CD4-positive, alpha-beta memory T cell (primary cell): ENCODE measurements at regions not wholly inside any gene's neighbourhood (a gene's known extent, or its start where the extent isn't known, plus 50 kb on each side); places are given as distances from the start of the nearest gene placed in this dataset.

Source experiments
- CTCF ChIA-PET: fragments of 350-600 bp; sonication (Branson Sonifier 250); formaldehyde crosslinking; loops from one replicate; lab custom pipeline; 2021; ENCODE audit warnings: inconsistent platforms; ENCODE audit not compliant: partially characterized antibody; lab: Charles Lee
- POLR2A ChIA-PET: fragments of 350-600 bp; sonication (Branson Sonifier 250); formaldehyde crosslinking; loops from one replicate; lab custom pipeline; 2021; ENCODE audit not compliant: partially characterized antibody; lab: Charles Lee
- DNase-seq, 5 donors: peaks; one replicate each; pipeline versions ENCODE4 v3.0.0 to v3.0.0-alpha.2; 2020 to 2022; ENCODE audit warnings: mixed read lengths in 1 of 5
- H3K27ac ChIP-seq: one replicate; pipeline ENCODE4 v1.7.0; 2013; ENCODE audit warnings: low read depth, low read length
- H3K27me3 ChIP-seq: 2 replicates; pipeline ENCODE4 v1.7.0; 2013; ENCODE audit warnings: mild to moderate bottlenecking, low read length, moderate library complexity; ENCODE audit not compliant: insufficient read depth
- H3K36me3 ChIP-seq: 2 replicates; pipeline ENCODE4 v1.7.0; 2013; ENCODE audit warnings: mild to moderate bottlenecking, low read length, moderate library complexity; ENCODE audit not compliant: insufficient read depth
- H3K4me1 ChIP-seq: 2 replicates; pipeline ENCODE4 v1.7.0; 2013; ENCODE audit warnings: mild to moderate bottlenecking, low read length, moderate library complexity; ENCODE audit not compliant: insufficient read depth
- H3K4me3 ChIP-seq, 2 donors: one replicate each; pipeline ENCODE4 v1.7.0; 2013; ENCODE audit warnings: low read length in 2 of 2, mild to moderate bottlenecking in 1 of 2
- H3K9me3 ChIP-seq, 2 donors: one replicate each; pipeline ENCODE4 v1.7.0; 2013; ENCODE audit warnings: low read length in 2 of 2, control low read depth in 1 of 2; ENCODE audit not compliant: control insufficient read depth in 1 of 2
- H3K27ac Mint-ChIP-seq, 7 donors: one replicate each; pipeline ENCODE4 v1.8.0; 2020 to 2021; ENCODE audit warnings: mixed read lengths in 7 of 7, mild to moderate bottlenecking in 6 of 7, inconsistent platforms in 3 of 7, moderate library complexity in 3 of 7
- H3K27me3 Mint-ChIP-seq, 2 donors: one replicate each; pipeline ENCODE4 v1.8.0; 2020 to 2021; ENCODE audit warnings: mixed read lengths in 2 of 2
- H3K36me3 Mint-ChIP-seq, 2 donors: one replicate each; pipeline ENCODE4 v1.8.0; 2020 to 2021; ENCODE audit warnings: mixed read lengths in 2 of 2, inconsistent platforms in 1 of 2, mild to moderate bottlenecking in 1 of 2
- H3K4me1 Mint-ChIP-seq, 4 donors: one replicate each; pipeline ENCODE4 v1.8.0; 2020 to 2021; ENCODE audit warnings: mixed read lengths in 4 of 4, mild to moderate bottlenecking in 1 of 4
- H3K4me3 Mint-ChIP-seq, 8 donors: one replicate each; pipeline ENCODE4 v1.8.0; 2020 to 2021; ENCODE audit warnings: mixed read lengths in 8 of 8, mild to moderate bottlenecking in 7 of 8, moderate library complexity in 6 of 8, inconsistent platforms in 3 of 8
- H3K9me3 Mint-ChIP-seq, 8 donors: one replicate each; pipeline ENCODE4 v1.8.0; 2020 to 2021; ENCODE audit warnings: mixed read lengths in 8 of 8, mild to moderate bottlenecking in 5 of 8, inconsistent platforms in 3 of 8, moderate library complexity in 1 of 8
- intact Hi-C: fragments of 100-400 bp; cut with micrococcal nuclease; formaldehyde crosslinking; loops from one replicate; pipeline ENCODE4 v1.15.1; 2023

DNA sequence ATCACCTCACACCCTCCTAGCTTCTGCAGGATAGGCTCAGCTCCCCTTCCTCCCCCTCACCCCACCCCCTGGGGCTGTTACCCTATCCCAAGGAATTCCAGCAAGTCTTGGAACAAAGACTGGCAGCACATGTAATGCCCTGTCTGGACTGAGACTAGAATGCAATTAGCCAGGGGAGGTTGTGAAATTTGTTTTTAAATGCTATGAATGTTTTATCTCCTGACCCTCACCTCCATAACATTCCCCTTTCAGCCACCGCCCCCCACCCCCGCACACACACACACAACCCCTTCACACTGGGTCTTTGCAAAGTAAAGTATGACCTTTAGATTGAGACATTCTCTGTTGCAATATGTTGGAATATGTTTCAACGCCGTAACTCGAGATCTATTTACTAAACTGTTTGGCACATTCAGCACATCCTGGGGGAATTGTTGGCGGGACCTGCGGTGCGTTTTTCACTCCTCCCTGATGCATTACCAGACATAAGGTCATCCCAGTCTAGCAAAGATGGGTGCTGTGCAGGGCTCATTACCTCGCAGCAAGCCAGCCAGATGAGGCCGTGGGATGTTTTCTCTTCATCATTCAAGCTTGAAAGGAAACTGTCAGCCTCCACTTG is 290.7 kb upstream of the SLC14A2 start:
- ChIA-PET CTCF (no interaction called here), POLR2A (no interaction called here)
- H3K27ac Mint-ChIP-seq = no peak overlapping the region
- H3K36me3 Mint-ChIP-seq = no peaks in the 10 kb centered on the region
- intact Hi-C loops = no loop called here
- H3K4me3 ChIP-seq = no peak overlapping the region
- H3K9me3 ChIP-seq = no peaks in the 10 kb centered on the region
- no peak for DNase-seq
- no peaks in the 10 kb centered on the region for H3K4me1 Mint-ChIP-seq
- H3K27me3 ChIP-seq = no peaks in the 10 kb centered on the region
- H3K27ac ChIP-seq = no peak overlapping the region
- no peaks in the 10 kb centered on the region for H3K4me1 ChIP-seq
- no peaks in the 10 kb centered on the region for H3K36me3 ChIP-seq
- no peaks in the 10 kb centered on the region for H3K9me3 Mint-ChIP-seq
- H3K4me3 Mint-ChIP-seq = no peak overlapping the region
- peaks cover 2 to 5% of the 10 kb centered on the region in 2 donors for H3K27me3 Mint-ChIP-seq

DNA sequence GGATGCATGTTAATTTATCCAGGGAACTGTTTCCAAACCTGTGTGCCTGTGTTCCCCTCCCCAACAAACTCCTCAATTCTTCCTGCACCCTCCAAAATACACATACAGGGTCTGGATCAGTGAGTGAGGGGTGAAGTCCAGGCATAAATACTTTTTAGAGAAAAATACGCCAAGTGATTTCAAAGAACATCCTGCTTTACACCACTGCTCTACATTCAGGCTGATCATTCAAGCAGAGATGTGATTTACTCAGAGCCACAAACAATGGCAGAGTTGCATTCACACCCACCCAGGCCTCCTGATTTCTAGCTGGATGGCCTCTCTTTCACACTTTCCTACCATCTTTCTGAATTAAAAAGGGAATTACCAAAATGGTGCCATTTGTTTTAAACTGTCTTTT is 289.5 kb upstream of the SLC14A2 start:
- H3K4me1 ChIP-seq = no peaks in the 10 kb centered on the region
- Mint-ChIP-seq H3K4me3 (no peak overlapping the region), H3K9me3 (no peaks in the 10 kb centered on the region), H3K4me1 (no peaks in the 10 kb centered on the region), H3K36me3 (no peaks in the 10 kb centered on the region), H3K27me3 (peaks cover 2 to 5% of the 10 kb centered on the region in 2 donors), H3K27ac (no peak overlapping the region)
- no peak overlapping the region for H3K27ac ChIP-seq
- ChIA-PET POLR2A (no interaction called here), CTCF (no interaction called here)
- no peak overlapping the region for H3K4me3 ChIP-seq
- no peaks in the 10 kb centered on the region for H3K27me3 ChIP-seq
- no peaks in the 10 kb centered on the region for H3K9me3 ChIP-seq
- DNase-seq = no peak
- intact Hi-C loops = no loop called here
- no peaks in the 10 kb centered on the region for H3K36me3 ChIP-seq

DNA sequence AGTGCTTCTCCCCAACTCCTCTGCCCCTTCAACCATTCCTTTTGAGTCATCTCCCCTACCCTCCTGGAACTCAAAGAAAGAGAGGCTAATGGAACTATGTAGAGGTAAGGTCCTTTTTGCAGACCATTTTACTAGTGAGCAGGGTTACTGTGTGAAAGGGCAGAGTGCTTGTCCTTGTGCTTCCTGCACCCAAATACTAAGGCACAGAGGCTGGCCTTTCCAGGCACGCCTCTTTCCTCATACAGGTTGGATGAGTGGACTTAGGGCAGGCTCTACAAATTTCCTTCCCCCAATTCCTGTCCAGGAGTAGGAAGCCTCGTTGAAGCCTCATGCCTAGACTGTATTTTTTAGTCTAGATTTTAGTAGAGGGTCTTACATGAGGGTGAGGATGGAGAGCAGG is 288.8 kb upstream of the SLC14A2 start:
- Mint-ChIP-seq H3K9me3 (no peaks in the 10 kb centered on the region), H3K36me3 (no peaks in the 10 kb centered on the region), H3K27ac (no peak overlapping the region), H3K4me3 (no peak overlapping the region), H3K27me3 (peaks cover 2 to 5% of the 10 kb centered on the region in 2 donors), H3K4me1 (no peaks in the 10 kb centered on the region)
- no peaks in the 10 kb centered on the region for H3K9me3 ChIP-seq
- no peaks in the 10 kb centered on the region for H3K36me3 ChIP-seq
- H3K4me1 ChIP-seq = no peaks in the 10 kb centered on the region
- no peaks in the 10 kb centered on the region for H3K27me3 ChIP-seq
- intact Hi-C loops = no loop called here
- POLR2A ChIA-PET = no interaction called here
- no peak for DNase-seq
- H3K27ac ChIP-seq = no peak overlapping the region
- CTCF ChIA-PET = no interaction called here
- no peak overlapping the region for H3K4me3 ChIP-seq

- Histone ChIP-seq H3K9me3 (no peaks in the 10 kb centered on the region), H3K27ac (no peak overlapping the region), H3K4me3 (no peak overlapping the region), H3K36me3 (no peaks in the 10 kb centered on the region), H3K4me1 (no peaks in the 10 kb centered on the region), H3K27me3 (no peaks in the 10 kb centered on the region)
- Mint-ChIP-seq H3K9me3 (no peaks in the 10 kb centered on the region), H3K4me3 (no peak overlapping the region), H3K27me3 (peaks cover 2 to 5% of the 10 kb centered on the region in 2 donors), H3K27ac (no peak overlapping the region), H3K4me1 (no peaks in the 10 kb centered on the region), H3K36me3 (no peaks in the 10 kb centered on the region)
- ChIA-PET POLR2A (no interaction called here), CTCF (no interaction called here)
- DNase-seq = no peak
- intact Hi-C loops = no loop called here
Observed at GRCh38 chr18:45328296-45328695, 287.0 kb upstream of the SLC14A2 start.

GRCh38 chr18:45328811-45329210 is 286.5 kb upstream of the SLC14A2 start:
- POLR2A ChIA-PET = no interaction called here
- H3K4me1 Mint-ChIP-seq = no peaks in the 10 kb centered on the region
- H3K9me3 ChIP-seq = no peaks in the 10 kb centered on the region
- no peaks in the 10 kb centered on the region for H3K27me3 ChIP-seq
- H3K36me3 Mint-ChIP-seq = no peaks in the 10 kb centered on the region
- H3K27ac Mint-ChIP-seq = no peak overlapping the region
- H3K9me3 Mint-ChIP-seq = no peaks in the 10 kb centered on the region
- no peak overlapping the region for H3K4me3 Mint-ChIP-seq
- intact Hi-C loops = no loop called here
- no peak for DNase-seq
- no peak overlapping the region for H3K27ac ChIP-seq
- H3K4me3 ChIP-seq = no peak overlapping the region
- H3K36me3 ChIP-seq = no peaks in the 10 kb centered on the region
- H3K4me1 ChIP-seq = no peaks in the 10 kb centered on the region
- H3K27me3 Mint-ChIP-seq = peaks cover 2 to 5% of the 10 kb centered on the region in 2 donors
- CTCF ChIA-PET = no interaction called here

DNA sequence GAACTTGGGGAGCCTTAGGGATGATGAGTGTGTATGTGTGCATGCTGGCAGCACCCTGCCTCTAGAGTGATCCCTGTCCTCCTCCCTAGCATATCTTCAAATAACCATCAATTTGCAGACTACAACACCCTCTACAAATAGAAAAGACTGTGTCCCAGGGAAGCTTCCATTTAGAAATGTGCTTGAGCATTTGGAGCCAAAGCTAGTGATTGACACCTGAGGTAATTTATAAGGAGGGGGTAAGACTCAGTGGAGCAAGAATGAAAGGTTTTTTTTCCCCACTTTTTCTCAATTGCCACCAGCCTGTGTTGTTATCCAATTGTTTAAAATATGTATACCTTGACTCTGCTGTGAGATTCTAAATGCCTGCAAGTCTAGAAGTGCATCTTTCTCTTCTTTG is 286.0 kb upstream of the SLC14A2 start:
- H3K9me3 Mint-ChIP-seq = no peaks in the 10 kb centered on the region
- DNase-seq = no peak
- H3K27me3 ChIP-seq = no peaks in the 10 kb centered on the region
- no peaks in the 10 kb centered on the region for H3K36me3 ChIP-seq
- intact Hi-C loops = no loop called here
- no peaks in the 10 kb centered on the region for H3K36me3 Mint-ChIP-seq
- H3K4me1 ChIP-seq = no peaks in the 10 kb centered on the region
- CTCF ChIA-PET = no interaction called here
- no peak overlapping the region for H3K27ac Mint-ChIP-seq
- H3K27me3 Mint-ChIP-seq = peaks cover 2 to 5% of the 10 kb centered on the region in 2 donors
- H3K4me1 Mint-ChIP-seq = no peaks in the 10 kb centered on the region
- no peak overlapping the region for H3K4me3 ChIP-seq
- H3K27ac ChIP-seq = no peak overlapping the region
- no peak overlapping the region for H3K4me3 Mint-ChIP-seq
- H3K9me3 ChIP-seq = no peaks in the 10 kb centered on the region
- POLR2A ChIA-PET = no interaction called here

GRCh38 chr18:45330170-45330594 is 285.1 kb upstream of the SLC14A2 start:
- Histone ChIP-seq H3K9me3 (no peaks in the 10 kb centered on the region), H3K27me3 (no peaks in the 10 kb centered on the region), H3K4me3 (no peak overlapping the region), H3K36me3 (no peaks in the 10 kb centered on the region), H3K27ac (no peak overlapping the region), H3K4me1 (no peaks in the 10 kb centered on the region)
- no peak for DNase-seq
- intact Hi-C loops = no loop called here
- no peak overlapping the region for H3K27ac Mint-ChIP-seq
- POLR2A ChIA-PET = no interaction called here
- H3K36me3 Mint-ChIP-seq = no peaks in the 10 kb centered on the region
- peaks cover 0 to 1% (median 0%) of the 10 kb centered on the region in 8 donors for H3K9me3 Mint-ChIP-seq
- CTCF ChIA-PET = no interaction called here
- peaks cover 2 to 5% of the 10 kb centered on the region in 2 donors for H3K27me3 Mint-ChIP-seq
- no peak overlapping the region for H3K4me3 Mint-ChIP-seq
- no peaks in the 10 kb centered on the region for H3K4me1 Mint-ChIP-seq

- Mint-ChIP-seq H3K27me3 (peaks cover 2 to 5% of the 10 kb centered on the region in 2 donors), H3K36me3 (no peaks in the 10 kb centered on the region), H3K27ac (no peak overlapping the region), H3K4me3 (no peak overlapping the region), H3K9me3 (peaks cover 0 to 2% (median 0%) of the 10 kb centered on the region in 8 donors), H3K4me1 (no peaks in the 10 kb centered on the region)
- Histone ChIP-seq H3K4me3 (no peak overlapping the region), H3K36me3 (no peaks in the 10 kb centered on the region), H3K4me1 (no peaks in the 10 kb centered on the region), H3K27me3 (no peaks in the 10 kb centered on the region), H3K27ac (no peak overlapping the region), H3K9me3 (no peaks in the 10 kb centered on the region)
- ChIA-PET CTCF (no interaction called here), POLR2A (no interaction called here)
- intact Hi-C loops = no loop called here
- DNase-seq = no peak
Observed at GRCh38 chr18:45332871-45333270, 282.4 kb upstream of the SLC14A2 start.
